ENCODE measurements at regions not wholly inside any gene's neighbourhood (a gene's known extent, or its start where the extent isn't known, plus 50 kb on each side); places are given as distances from the start of the nearest gene placed in this dataset.

DNA sequence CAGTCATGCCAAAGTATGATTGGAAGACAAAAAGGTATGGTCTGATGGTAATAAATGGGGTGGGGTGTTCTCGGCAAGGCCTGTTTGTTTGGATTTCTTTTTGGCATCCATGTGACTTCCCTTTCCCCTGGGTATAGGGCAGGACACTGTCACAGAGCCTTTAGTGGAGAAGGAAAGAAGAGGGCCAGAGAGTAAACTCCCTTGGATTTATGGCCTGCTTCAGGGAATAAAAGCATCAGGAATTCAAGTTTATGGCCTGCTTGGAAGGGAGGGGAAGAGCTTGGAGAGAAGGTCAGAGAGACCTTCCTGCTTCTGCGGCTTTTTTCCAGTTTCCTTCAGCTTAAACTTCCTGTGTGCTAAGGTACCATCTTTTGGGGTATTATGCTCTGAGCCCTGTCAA, 179.4 kb upstream of the ADAMTS9 start:
- peaks cover 20% of the 10 kb centered on the region for H3K36me3 Mint-ChIP-seq (ENCODE audit: low read depth)
- H3K4me1 Mint-ChIP-seq: peaks cover 45% of the 10 kb centered on the region
- H3K4me3 Mint-ChIP-seq: no peak overlapping the region
- H3K27ac Mint-ChIP-seq: peak overlapping the region in 2 of 3 experiments; percentile 66 to 72
- no peaks in the 10 kb centered on the region for H3K27me3 Mint-ChIP-seq (ENCODE audit: low read depth)
- peaks cover 20% of the 10 kb centered on the region for H3K9me3 Mint-ChIP-seq
- TF ChIP-seq, protein P1, sequence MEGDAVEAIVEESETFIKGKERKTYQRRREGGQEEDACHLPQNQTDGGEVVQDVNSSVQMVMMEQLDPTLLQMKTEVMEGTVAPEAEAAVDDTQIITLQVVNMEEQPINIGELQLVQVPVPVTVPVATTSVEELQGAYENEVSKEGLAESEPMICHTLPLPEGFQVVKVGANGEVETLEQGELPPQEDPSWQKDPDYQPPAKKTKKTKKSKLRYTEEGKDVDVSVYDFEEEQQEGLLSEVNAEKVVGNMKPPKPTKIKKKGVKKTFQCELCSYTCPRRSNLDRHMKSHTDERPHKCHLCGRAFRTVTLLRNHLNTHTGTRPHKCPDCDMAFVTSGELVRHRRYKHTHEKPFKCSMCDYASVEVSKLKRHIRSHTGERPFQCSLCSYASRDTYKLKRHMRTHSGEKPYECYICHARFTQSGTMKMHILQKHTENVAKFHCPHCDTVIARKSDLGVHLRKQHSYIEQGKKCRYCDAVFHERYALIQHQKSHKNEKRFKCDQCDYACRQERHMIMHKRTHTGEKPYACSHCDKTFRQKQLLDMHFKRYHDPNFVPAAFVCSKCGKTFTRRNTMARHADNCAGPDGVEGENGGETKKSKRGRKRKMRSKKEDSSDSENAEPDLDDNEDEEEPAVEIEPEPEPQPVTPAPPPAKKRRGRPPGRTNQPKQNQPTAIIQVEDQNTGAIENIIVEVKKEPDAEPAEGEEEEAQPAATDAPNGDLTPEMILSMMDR (IDR thresholded peaks at IDR 0.05; ENCODE audit: unreplicated experiment in 3 of 3): no peak

GRCh38 chr3:64865839-64866570, 178.2 kb upstream of the ADAMTS9 start:
- Mint-ChIP-seq H3K4me1 (peaks cover 39% of the 10 kb centered on the region), H3K4me3 (no peak overlapping the region)

DNA sequence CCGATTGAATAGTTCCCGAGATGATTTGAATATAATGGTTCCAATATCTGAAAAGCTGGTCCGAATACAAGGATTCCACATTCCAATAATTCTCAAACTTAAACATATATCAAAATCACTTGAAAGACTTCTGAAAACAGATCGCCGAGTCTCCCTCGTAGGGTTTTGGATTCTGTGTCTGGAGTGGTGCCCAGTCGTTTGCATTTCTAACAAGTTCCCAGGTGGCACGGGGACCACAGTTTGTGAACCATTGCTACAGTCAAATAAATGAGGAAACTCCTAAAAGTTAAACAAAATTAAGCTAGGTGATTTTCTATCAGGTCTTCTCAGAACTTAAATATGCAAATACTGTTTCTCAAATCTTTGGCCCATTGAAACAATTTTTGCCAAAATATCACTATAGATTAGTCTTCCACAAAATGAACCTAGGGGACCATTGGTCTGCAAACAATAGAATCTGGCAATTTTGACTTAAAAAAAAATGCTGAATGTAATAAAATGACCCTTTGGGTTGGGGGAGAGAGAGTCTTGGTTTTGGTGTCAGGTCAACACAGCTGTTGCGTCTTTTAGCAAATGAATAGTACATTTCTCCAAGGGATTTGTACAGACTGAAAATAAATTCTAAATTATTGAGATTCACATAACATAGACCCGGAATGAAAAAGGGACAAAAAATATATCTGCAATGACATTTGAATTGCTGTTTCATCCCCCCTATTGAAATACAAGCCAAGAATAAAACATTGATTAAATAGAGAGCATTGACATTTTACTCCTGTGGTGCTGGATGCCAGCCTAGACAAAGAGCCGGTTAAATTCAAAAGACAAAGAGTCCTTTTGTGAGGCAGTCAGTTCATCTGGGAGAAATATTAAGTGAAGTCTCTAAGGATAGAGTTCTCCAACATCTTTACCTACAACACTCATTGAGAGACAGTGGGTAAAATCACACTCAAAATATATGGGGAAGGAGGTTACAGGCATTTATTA, 175.7 kb upstream of the ADAMTS9 start:
- peaks cover 6% of the 10 kb centered on the region for H3K9me3 Mint-ChIP-seq
- TF ChIP-seq, protein P1 (IDR thresholded peaks at IDR 0.05; ENCODE audit: unreplicated experiment in 3 of 3): no peak
- peaks cover 60% of the 10 kb centered on the region for H3K4me1 Mint-ChIP-seq
- no peaks in the 10 kb centered on the region for H3K27me3 Mint-ChIP-seq (ENCODE audit: low read depth)
- no peak overlapping the region for H3K4me3 Mint-ChIP-seq
- H3K27ac Mint-ChIP-seq: peak overlapping the region; percentile 22 to 74 (median 53)
- H3K36me3 Mint-ChIP-seq (ENCODE audit: low read depth): peaks cover 7% of the 10 kb centered on the region

More at GRCh38 chr3:64865839-64866570, 178.2 kb upstream of the ADAMTS9 start:
- TF ChIP-seq, protein P1 (IDR thresholded peaks at IDR 0.05; ENCODE audit: unreplicated experiment in 3 of 3): no peak
- Mint-ChIP-seq H3K27me3 (ENCODE audit: low read depth) (no peaks in the 10 kb centered on the region), H3K36me3 (ENCODE audit: low read depth) (peaks cover 20% of the 10 kb centered on the region), H3K27ac (peak overlapping the region; percentile 9 to 36 (median 29)), H3K9me3 (peaks cover 20% of the 10 kb centered on the region)

DNA sequence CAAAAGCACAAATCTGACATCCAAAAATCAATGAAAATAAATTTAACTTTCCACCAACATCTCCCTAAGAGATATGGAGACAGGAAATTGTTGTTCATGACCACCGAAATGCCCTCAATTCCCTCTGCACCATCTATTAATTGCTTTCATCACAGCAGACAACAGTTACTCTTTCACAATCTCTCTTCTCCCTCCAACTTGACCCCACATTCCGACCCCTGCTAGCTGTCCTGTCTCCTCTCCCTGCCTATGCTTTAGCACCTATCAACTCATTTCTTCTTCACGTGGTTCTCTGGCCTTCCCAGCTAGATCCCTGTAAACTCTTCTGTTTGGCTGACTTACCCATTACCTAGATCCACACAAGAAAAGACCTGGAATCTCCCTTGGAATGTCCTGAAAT, 173.9 kb upstream of the ADAMTS9 start:
- no peaks in the 10 kb centered on the region for H3K27me3 Mint-ChIP-seq (ENCODE audit: low read depth)
- H3K4me1 Mint-ChIP-seq: peaks cover 60% of the 10 kb centered on the region
- no peaks in the 10 kb centered on the region for H3K36me3 Mint-ChIP-seq (ENCODE audit: low read depth)
- H3K9me3 Mint-ChIP-seq: no peaks in the 10 kb centered on the region
- TF ChIP-seq, protein P1 (IDR thresholded peaks at IDR 0.05; ENCODE audit: unreplicated experiment in 3 of 3): no peak
- H3K27ac Mint-ChIP-seq: peak overlapping the region in 2 of 3 experiments; percentile 13 to 30
- H3K4me3 Mint-ChIP-seq: no peak overlapping the region

- Mint-ChIP-seq H3K4me3 (no peak overlapping the region), H3K36me3 (ENCODE audit: low read depth) (no peaks in the 10 kb centered on the region), H3K27me3 (ENCODE audit: low read depth) (no peaks in the 10 kb centered on the region), H3K4me1 (peaks cover 64% of the 10 kb centered on the region), H3K27ac (peak overlapping the region in 2 of 3 experiments; percentile 7 to 54), H3K9me3 (no peaks in the 10 kb centered on the region)
- TF ChIP-seq, protein P1 (IDR thresholded peaks at IDR 0.05; ENCODE audit: unreplicated experiment in 3 of 3): no peak
These were observed 172.7 kb upstream of the ADAMTS9 start for GRCh38 chr3:64860536-64860870.

Data from nephron (organoid).